HT-29 (cell line): ENCODE measurements at regions not wholly inside any gene's neighbourhood (a gene's known extent, or its start where the extent isn't known, plus 50 kb on each side); places are given as distances from the start of the nearest gene placed in this dataset.

Source experiments
- DNase-seq: peaks from one replicate; pipeline ENCODE4 v3.0.0-alpha.2; 2015; ENCODE audit warnings: low spot score

DNA sequence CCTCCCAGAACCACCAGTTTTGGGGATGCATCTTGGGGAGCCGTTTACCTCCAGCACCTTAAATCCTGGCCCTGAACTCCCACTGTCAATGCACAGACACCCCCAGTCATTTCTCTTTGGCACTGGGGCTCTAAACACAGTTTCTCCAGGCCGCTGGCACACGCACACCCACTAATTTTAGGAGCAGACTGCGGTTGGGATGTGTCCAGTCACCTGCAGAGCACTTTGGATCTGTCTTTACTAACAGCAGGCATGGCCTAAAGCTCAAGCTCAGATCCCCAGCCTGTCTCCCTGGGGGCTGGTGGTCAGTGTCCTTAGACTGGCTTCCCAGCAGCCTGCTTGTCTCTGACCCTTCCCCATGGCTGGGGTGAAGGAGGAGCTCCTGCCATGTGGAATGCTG, 49.9 kb downstream of the SYNE3 start:
- DNase-seq: no peak

DNA sequence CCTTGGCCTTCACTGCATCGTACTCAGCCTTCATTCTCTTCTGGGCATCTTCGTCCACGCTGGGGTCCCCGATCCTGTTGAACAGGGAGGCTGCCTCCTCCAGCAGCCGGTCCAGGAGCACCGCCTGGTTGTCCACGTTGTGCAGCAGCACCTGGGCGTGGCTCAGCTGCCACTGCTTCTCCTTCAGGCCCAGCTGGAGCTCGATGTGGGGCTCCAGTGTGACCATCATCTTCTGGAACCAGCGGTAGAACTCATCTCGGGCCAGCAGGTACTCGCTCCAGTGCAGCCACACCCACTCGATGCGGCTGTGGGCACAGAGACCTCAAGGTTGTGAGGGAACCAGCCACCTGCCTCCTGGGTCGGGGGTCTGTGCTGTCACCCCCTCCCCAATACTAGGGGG, 50.5 kb downstream of the SYNE3 start:
- no peak for DNase-seq

DNA sequence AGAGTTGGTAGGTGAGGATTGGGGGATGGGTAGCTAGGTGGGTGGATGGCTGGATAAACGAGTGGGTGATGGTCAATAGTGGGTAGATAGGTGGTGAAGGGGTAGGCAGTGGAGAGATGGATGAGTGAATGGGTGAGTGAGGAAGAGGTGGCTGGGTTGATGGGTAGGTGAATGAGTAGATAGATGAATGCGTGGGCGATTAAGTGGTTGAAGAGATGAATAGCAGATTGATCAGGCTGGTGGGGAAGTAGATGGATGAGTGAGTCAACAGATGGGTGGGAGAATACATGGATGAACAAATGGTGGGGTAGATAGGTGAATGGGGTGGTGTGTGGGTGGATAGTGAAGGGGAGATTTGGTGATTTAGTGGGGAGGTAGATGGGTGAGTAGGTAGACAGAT, 51.1 kb downstream of the SYNE3 start:
- DNase-seq: no peak

DNA sequence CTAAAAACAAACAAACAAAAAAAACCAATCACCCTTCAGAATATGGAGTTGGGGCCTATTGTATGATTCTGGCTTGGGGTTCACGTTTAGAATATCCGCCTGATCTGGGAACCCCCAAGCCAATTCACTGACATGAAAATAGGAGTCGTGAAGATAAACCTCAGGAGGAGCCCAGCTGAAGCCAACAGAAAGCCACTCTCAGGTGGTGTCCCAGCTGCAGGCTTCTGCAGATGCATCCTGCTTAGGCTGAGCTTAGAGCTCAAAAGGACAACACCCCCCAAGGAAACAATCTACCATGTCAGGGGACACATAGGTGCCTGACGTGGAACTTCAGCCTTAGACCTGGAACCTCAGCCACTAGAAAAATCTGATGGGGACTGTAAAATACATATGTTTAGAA, 51.9 kb downstream of the SYNE3 start:
- no peak for DNase-seq

DNA sequence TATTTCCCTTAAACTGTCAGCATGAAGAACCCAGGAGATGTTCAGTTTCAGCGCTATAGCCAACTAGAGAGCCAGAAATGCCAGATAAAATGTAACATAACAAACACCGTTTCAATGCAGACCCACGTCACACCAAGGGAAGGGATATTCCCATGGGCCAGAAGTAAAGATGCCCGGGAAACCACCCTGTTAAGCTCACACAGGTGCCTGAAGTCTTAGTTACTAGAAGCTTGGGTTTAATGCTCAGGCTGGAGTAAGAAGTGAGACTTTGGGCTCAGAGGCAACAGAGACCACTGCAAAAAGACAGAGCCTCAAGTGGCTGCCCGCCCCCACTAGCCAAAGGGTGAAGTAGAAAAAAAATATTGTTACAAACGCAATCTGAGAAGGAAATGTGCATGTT, 52.3 kb downstream of the SYNE3 start:
- no peak for DNase-seq

DNA sequence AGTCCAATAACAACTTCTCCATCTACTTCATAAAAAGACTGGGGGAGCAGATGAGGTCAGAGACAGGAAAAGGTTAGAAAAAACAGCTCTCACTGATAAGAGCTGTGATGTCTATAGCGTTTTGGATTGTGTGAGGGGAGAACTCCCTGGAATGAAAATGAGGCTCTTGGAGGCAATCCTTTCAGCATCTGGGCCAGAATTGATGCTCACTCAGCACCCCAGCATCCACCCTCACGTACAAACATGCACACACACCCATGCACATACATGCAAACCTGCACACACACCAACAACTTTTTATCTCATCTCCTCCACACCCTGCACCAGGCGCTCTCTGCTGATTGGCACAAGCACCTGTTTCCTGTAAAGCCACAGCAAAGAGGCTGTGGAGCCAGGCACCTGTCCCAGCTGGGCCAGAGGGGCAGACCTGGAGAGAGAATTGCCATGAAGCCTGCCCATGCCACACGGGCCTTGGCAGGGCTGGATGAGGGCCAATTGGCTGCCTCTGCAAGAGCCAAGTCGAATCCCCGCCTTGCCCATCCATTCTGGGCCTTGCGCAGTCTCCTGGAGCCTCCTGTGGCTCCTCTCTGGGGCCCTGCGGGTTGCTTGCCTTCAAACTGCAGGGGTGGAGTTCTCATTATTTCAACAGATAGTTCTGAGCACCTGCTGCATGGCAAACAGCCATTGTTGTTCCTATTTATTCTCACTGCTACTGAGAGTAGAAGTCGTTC, 53.1 kb downstream of the SYNE3 start:
- DNase-seq: no peak

DNA sequence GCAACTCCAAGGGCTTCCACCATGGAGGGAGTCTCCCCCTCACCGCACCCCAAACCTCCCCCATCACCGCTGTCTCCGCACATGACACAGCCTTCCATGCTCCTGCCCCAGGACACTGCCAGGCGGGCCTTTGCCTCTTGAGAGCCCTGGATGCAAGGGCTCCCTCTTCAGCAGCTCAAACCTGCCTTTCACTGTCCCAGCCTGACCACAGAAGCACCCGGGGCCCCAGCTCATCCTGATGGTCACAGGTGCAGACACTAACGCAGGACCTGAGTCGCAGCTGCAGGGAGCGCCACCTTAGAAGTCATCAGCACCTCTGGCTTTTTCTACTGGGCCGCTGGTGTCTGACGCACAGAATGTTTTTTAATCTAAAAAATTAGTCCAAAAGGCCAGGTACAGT, 54.0 kb downstream of the SYNE3 start:
- no peak for DNase-seq

DNA sequence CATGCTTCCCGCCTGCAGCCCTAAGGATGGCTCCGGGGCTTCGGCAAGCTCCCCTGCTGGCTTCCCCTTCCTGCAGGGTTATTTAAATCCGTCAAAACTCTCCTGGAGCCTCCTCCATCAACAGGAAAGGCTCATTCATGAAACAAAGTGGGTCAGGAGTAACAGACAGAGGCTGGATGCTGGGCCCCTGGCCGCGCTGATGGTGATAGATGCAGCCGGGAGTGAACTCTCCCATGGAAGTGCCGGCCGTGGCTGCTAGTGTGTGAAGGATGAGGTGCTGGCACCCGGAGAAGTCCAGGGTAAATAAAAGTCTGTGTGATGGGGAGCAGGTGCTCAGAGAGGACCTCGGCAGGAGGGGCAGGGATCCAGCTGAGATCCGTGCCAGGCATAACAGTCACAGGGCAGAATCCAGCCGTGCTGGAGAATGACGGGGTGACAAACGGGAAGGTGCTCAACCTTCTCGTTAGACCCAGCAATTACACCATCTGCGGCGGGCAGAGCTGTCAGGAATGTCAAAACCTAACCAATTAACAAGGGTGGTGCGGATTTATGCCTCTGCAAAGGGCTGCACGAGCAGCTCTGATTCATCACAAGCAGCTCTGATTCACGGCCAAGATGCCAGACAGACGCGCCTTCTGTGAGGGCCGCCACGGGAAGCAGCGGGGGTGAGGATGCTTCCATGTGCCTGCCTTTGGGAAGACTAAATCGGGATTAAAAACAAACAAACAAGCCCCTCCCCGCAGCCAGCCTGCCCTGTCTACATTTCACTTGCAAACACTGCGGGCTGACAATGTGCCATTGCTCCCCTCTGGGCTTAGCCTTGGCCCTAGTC, 55.6 kb downstream of the SYNE3 start:
- DNase-seq: peak; percentile 62

DNA sequence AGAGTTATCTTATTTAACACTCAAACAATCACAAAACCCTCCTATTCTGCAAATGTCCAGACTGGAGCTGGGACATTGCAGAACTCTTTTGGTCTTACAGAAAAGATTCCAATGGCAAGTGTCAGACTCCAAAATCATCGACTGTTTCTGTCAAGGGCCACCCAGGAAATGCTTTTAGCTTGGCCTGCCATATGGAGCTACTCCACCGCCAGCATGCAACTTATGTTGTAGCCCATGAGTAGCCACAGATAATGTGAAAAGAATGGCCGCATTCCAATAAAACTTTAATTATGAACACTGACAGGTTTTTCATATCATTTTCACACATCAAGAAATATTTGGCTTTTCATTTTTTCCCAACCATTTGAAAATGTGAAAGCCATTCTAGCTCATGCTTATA, 57.5 kb downstream of the SYNE3 start:
- no peak for DNase-seq

DNA sequence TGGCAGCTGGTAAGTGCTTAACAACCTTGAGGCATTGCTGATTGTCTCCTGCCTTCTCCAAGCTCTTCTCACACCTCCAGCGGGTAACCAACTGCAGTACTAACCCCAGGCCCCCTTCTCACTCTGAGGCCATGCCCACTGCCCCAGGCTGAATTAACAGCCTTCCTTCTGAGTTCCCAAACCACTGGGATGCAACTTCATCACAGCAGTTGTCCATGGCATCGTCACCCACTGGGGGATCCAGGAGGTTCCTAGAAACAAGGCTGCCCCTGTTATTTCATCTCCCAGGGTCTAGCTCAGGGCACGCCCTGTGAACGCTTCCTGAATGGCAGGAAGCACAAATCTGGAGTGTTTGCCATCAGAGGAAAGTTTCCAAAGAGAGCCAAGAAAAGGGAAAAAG, 58.0 kb downstream of the SYNE3 start:
- DNase-seq: no peak

DNA sequence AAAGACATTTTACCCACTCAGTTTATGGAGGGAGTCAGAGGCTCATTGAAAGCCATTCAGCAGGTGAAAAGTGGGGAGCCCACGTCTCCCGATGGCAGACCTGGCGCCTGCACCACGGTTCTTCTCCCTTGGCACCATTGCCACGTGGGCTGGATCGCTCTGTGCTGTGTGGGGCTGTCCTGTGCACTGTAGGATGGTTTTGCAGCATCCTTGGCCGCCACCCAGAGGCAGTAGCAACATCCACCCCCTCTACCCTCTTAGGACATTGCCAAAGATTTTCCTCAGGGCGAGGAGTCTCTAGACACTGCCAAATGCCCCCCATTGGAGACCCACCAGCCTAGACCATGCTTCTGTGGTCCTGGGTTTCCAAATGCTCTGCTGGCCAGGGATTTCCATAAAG, 60.2 kb downstream of the SYNE3 start:
- DNase-seq: no peak

DNA sequence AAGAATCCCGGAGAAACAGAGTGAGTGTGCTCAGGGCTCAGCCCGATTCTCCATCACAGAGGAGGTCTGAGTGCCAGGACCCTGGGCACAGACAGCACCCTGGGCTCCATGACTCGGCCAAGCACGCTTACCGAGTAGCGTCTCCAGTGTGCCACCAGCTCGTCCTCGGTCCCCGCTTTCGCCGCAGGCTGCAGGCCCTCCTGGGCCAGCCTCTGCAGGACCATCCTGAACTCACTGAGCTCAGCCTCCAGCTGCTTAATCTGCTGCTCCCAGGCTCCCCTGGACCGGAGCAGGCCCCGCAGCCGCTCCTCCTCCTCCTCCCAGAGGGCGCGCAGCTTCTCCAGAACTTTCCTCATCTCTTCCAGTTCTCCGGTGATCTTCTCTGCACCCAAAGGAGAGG, 61.2 kb downstream of the SYNE3 start:
- no peak for DNase-seq

DNA sequence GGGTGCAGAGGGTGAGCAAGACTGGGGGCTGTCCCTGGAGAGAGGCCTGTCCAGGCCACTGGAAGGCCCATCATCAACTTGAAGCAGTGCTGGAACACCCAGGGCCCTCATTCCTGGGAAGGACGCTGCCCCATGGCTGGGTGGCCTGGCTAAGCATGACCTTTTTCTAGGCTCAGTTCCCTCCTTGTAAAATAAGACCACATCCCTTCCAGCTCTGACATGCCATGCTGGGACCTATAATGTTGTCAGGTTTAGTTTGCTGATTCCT, 62.8 kb downstream of the SYNE3 start:
- no peak for DNase-seq

DNA sequence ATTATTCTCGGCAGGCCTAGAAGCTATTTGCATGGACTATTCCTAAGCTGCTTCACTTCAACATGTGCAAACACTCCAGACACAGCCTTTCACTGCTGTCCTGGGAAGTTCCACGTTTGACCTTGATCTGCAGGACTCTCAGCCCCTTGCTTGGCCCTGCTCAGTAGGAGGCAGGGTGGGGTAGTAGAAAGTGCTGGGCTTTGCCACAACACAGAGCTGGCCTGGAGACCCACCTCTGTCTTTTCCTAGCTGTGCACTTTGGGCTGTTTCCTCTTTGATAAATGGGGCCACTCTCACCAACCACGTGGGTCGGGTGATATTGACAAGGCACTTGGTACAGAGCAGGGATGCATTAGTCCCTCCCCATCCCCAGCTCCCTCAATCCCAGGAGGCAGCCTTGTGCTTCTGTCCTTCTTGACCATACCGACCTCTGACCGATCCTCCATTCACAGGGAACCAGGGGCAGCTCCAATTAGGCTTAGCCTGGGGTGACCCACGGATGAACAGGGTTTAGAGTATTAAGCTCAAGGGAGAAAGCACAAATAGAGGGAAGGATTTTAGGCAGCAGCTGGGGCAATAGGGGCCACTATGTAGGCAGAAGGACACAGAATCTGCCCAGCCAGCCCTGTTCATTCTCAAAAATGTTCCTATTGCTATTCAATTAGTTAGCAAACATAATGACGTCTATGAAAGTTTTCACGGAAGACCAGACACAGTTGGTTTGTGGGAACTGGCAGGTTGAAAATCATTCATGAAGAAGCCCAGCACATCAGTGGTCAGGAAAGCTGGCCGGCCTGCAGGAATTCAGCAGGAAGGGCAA, 63.3 kb downstream of the SYNE3 start:
- DNase-seq: no peak

DNA sequence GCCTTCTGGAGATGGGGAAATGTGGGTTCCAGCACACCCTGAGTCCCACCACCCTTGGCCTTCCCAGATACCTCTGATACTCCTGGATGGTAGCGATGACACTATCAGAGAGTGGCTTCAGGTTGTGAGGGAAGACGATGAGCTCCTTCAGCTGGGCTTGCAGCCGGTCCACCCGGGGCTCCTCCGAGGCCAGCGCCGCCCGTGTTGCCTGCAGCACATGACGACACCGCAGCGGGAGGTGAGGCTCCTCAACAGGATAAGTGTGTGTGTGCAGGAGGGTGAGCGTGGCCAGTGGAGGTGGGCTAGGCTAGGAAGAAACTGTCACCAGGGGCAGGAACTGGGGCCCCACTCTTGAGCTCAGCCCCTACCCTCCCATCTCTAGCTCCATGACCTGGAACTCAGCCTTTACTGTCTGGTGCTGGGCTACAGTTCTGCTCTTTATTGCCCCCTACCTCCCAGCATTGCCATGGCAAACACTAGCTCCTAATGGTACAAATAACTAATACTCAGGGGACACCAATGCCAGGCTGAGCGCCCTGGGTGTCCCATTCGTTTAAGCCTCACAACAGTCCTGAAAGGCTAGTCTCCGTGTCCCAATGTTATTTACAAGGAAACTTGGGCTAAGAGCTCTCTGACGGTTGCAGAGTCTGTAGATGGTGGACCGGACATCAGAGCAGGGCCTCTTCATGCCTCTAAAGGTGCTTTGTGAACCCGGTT, 64.1 kb downstream of the SYNE3 start:
- no peak for DNase-seq

DNA sequence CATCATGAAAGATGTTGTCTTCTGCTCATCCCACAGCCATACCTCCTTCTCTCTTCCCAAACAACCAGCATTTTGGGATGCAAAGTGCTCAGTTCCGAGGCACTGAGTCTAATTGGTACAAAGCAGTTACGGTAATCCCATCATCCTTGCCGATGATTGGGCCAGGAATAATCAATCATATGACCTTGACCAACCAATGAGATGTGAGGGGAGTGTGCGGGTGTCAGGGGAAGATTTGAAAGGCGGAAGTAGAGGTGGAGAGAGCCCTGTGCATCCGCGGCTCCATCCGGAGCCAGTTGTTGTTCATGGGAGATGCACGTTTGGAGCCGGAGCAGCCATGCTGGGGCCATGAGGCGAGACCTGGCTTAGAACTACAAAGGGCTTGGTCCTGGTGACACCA, 67.3 kb downstream of the SYNE3 start:
- no peak for DNase-seq

DNA sequence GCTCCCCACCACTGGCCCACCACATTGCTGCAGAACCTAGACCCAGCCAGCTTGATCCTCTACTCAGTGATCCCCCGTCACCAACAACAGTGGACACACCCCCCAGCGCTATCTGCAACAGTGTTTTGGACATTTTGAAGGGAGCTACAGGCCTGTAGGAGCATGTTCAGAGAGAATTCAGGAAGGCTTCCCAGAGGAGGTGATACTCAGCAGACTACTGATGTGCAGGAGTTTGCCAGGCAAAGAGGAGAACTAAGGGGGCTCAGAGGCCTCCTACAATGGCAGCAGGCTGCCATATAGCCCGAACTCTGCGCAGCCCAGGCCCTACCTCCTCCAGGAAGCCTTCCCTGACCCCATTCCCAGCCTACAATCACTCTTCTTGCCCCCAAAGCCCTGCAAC, 70.0 kb downstream of the SYNE3 start:
- no peak for DNase-seq

DNA sequence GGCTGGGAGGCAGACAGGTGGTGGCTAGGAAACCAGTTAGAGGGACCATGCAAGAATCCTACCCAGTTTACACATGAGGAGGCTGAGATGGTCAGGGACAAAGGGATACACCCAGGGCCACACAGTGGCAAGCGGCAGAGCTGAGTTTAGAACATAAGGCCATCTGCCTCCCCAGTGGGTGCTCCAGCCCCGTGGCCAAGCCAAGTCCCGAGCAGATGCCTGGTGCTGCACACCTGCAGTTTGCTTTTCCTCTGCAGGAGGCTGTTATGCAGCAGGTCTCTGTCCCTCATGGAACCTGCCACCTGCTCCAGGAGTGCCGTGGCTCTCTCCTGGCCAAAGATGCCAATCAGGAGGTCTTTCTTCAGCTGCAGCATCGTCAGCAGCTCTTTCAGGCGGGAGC, 70.8 kb downstream of the SYNE3 start:
- no peak for DNase-seq

DNA sequence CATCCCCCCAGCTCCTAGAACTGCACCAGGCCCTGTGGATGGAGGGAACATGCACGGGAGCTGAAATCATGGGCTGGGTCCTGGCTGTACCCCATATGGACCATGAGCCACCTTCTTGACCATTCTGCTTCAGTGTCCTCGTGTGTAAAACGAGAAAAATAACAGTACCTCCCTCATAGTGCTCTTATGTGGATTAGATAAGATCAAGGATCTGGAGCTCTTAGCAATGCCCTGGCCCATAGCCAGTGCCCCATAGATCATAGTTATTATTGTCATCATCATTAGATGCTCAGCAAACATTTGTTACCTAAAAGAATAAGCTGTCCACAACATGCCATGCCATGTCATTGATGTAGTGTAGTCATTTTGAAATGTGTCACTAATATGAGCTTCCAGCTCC, 71.3 kb downstream of the SYNE3 start:
- no peak for DNase-seq

DNA sequence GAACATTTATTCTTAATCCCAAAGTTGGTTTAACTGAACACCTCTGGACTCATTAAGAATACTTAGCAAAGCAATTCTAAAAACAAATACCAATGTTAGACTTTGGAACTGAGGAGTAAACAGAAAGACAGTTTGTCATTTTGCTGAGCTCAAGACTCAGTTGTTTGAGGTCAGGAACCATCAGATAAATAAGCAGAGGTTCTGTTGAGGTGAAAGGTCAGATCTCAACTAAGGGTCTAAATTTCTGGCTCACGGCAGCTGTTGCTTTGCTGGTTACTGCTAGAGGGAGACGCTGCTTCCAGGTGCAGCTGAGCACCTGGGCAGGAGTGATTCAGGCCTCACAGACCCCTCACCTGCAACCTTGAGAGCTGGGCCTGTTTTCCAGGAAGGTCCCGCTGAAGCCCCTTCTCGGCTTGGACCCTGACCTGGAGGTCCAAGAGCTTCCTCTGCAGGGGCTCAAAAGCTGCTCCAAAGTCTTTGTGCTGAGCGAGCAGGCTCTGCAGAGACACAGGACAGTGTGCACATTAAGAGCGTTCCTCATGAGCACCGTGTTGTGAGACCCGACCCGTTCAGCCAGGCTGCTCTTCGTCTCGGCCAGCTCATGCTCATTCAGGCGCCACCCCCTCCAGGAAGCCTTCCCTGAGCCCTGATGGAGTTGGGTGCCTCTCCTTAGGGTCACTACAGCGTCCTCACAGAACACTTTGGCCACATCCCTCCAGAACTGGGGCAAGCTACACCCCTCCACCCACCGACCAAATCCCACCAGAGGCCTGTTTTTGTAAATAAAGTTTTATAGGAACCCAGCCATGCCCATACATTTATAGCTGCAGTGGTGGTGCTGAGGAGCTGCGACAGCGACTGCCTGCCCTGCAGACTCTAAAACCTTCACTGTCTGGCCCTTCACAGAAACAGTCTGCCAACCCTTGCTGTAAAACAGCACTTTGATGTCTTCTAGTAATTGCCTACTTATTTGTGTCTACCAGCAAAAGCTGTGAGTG, 72.0 kb downstream of the SYNE3 start:
- DNase-seq: no peak

DNA sequence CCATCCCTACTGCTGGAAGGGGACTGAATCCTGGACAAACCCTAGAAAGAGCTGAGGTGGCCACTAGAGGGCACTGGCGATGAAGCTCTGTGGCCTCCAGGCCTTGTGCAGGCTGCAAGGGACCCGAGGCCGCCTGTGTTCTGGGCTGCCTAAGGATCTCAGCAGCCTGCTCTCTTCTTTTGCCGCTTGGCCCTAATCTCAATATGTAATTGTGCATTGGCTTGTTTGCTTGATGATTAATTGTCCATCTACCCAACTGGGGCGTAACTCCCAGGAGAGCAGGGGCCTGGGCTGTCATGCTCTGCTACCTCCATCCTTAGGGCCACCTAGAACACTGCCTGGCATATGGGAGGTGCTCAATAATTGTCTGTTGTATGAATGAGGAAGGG, 73.8 kb downstream of the SYNE3 start:
- DNase-seq: peak; percentile 82
